Activated B cell treated with CpG ODN at 0.5 μM for 24 hours (primary cell): ENCODE measurements at regions not wholly inside any gene's neighbourhood (a gene's known extent, or its start where the extent isn't known, plus 50 kb on each side); places are given as distances from the start of the nearest gene placed in this dataset.

Source experiments
- ATAC-seq: fragments of 200-7000 bp; cut with Tn5 transposase; one replicate; pipeline ENCODE4 v1.10.0; 2021; ENCODE audit warnings: low read depth, mild to moderate bottlenecking, moderate library complexity
- CTCF ChIA-PET: fragments of 350-600 bp; sonication (Branson Sonifier 250); formaldehyde crosslinking; loops from one replicate; lab custom pipeline; 2021; ENCODE audit warnings: antibody characterized with exemption; lab: Charles Lee
- POLR2A ChIA-PET: fragments of 350-600 bp; sonication (Branson Sonifier 250); formaldehyde crosslinking; loops from one replicate; lab custom pipeline; 2021; ENCODE audit warnings: antibody characterized with exemption; lab: Charles Lee
- DNase-seq: peaks from one replicate; pipeline ENCODE4 v3.0.0; 2022
- H3K27ac Mint-ChIP-seq: one replicate; pipeline ENCODE4 v1.8.0; 2020; ENCODE audit warnings: mixed read lengths
- H3K27me3 Mint-ChIP-seq: one replicate; pipeline ENCODE4 v1.8.0; 2021; ENCODE audit warnings: mixed read lengths
- H3K36me3 Mint-ChIP-seq: one replicate; pipeline ENCODE4 v1.8.0; 2021; ENCODE audit warnings: low read depth, mixed read lengths
- H3K4me1 Mint-ChIP-seq: one replicate; pipeline ENCODE4 v1.8.0; 2021; ENCODE audit warnings: mixed read lengths
- H3K4me3 Mint-ChIP-seq: one replicate; pipeline ENCODE4 v1.8.0; 2020; ENCODE audit warnings: mild to moderate bottlenecking, mixed read lengths
- H3K9me3 Mint-ChIP-seq: one replicate; pipeline ENCODE4 v1.8.0; 2020; ENCODE audit warnings: mixed read lengths
- intact Hi-C: fragments of 100-400 bp; cut with micrococcal nuclease; formaldehyde crosslinking; loops from one replicate; pipeline ENCODE4 v1.15.1; 2024
- TF ChIP-seq, protein P1 (sequence below): fragments of 200-600 bp; IDR thresholded peaks from one replicate; pipeline ENCODE4 v1.8.0; 2022; ENCODE audit warnings: antibody characterized with exemption, mild to moderate bottlenecking

DNA sequence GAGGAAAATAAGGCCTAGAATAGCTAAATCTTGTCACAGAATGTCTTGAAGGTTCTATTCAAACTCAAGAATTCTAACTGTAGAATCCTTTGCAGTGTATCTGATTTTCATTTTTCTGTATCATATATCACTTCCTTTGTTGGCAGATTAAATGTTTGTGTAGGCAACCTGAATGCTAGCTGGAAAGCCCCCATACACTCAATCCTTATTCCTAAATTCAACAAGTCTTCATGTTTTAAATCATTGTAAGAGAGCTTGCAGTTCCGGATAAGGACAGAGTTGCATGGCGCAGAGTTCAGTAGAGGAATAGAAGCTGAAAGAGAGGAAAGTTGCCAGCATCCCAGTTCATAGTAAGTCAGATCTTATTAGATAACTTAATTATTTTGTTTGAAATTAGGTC, 242.0 kb upstream of the SEMA6D start:
- TF ChIP-seq, protein P1, sequence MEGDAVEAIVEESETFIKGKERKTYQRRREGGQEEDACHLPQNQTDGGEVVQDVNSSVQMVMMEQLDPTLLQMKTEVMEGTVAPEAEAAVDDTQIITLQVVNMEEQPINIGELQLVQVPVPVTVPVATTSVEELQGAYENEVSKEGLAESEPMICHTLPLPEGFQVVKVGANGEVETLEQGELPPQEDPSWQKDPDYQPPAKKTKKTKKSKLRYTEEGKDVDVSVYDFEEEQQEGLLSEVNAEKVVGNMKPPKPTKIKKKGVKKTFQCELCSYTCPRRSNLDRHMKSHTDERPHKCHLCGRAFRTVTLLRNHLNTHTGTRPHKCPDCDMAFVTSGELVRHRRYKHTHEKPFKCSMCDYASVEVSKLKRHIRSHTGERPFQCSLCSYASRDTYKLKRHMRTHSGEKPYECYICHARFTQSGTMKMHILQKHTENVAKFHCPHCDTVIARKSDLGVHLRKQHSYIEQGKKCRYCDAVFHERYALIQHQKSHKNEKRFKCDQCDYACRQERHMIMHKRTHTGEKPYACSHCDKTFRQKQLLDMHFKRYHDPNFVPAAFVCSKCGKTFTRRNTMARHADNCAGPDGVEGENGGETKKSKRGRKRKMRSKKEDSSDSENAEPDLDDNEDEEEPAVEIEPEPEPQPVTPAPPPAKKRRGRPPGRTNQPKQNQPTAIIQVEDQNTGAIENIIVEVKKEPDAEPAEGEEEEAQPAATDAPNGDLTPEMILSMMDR, result no peak
- DNase-seq, result no peak
- no peak for ATAC-seq
- Mint-ChIP-seq H3K36me3 (no peaks in the 10 kb centered on the region), H3K9me3 (peaks cover 4% of the 10 kb centered on the region), H3K4me3 (no peak overlapping the region), H3K27me3 (no peaks in the 10 kb centered on the region), H3K4me1 (no peaks in the 10 kb centered on the region), H3K27ac (no peak overlapping the region)
- ChIA-PET POLR2A (no interaction called here), CTCF (no interaction called here)
- intact Hi-C loops, result no loop called here

DNA sequence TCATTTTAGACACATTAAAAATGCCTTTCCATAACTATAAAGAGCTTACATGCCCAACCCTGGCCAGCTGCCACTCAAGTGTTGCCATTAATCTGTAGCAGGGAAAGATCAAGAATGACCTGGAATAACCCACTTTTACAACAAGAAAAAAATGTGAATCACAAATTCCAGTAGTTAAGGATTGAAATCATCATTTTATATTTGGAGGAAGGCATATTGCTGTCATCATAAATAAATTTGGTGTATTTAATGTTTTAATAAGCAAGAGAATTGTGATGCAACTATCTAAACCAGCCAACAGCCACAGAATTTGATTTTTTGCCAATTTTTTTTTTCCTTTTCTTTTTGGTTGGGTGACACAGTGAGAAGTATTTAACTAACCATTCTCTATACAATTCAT, 240.0 kb upstream of the SEMA6D start:
- Mint-ChIP-seq H3K4me1 (no peaks in the 10 kb centered on the region), H3K4me3 (no peak overlapping the region), H3K27me3 (no peaks in the 10 kb centered on the region), H3K9me3 (peaks cover 4% of the 10 kb centered on the region), H3K36me3 (no peaks in the 10 kb centered on the region), H3K27ac (no peak overlapping the region)
- CTCF ChIA-PET, result no interaction called here
- TF ChIP-seq, protein P1, result no peak
- no peak for DNase-seq
- ATAC-seq, result no peak
- intact Hi-C loops, result no loop called here
- POLR2A ChIA-PET, result no interaction called here

DNA sequence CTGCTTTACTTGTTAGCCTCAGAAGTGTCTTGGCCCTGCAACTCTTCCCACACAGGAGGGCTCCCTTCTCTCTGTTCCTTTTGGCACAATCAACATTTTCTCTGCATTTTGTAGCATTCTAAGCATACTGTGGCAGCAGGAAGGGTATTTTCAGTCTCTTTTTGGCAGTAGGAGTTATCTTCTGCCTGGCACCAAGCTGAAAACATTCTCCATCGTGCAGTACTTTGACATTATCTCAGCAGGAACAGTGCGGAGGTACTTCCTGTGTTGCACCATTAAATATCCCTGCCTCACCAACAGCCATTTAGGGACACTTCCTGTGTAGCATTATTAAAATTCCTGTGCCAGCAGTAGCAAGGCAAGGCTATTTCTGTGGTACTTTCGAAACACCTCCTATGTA, 233.2 kb upstream of the SEMA6D start:
- POLR2A ChIA-PET, result no interaction called here
- H3K4me1 Mint-ChIP-seq, result no peaks in the 10 kb centered on the region
- H3K27me3 Mint-ChIP-seq, result no peaks in the 10 kb centered on the region
- ATAC-seq (no peak), DNase-seq (no peak)
- no peaks in the 10 kb centered on the region for H3K36me3 Mint-ChIP-seq
- H3K27ac Mint-ChIP-seq, result no peak overlapping the region
- CTCF ChIA-PET, result no interaction called here
- TF ChIP-seq, protein P1, result no peak
- H3K9me3 Mint-ChIP-seq, result no peaks in the 10 kb centered on the region
- no peak overlapping the region for H3K4me3 Mint-ChIP-seq
- intact Hi-C loops, result no loop called here

DNA sequence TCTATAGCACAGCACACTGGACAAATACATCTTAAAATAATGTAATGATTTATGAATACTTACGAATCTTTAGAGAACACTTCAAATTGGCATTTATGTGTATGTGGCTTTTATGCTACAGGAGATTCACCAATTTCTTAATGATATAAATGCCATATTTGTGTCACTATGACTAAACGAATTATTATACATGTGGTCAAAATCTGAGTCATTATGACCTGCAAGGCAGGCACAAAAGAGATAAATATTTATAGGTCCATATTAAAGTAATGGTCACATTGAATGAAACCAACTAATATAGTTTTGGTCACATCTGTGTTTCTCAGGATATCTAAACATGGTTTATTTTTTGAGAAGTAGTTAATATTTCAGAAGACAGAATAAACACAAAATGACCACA, 232.3 kb upstream of the SEMA6D start:
- TF ChIP-seq, protein P1, result no peak
- no peak overlapping the region for H3K27ac Mint-ChIP-seq
- H3K36me3 Mint-ChIP-seq, result no peaks in the 10 kb centered on the region
- POLR2A ChIA-PET, result no interaction called here
- H3K27me3 Mint-ChIP-seq, result no peaks in the 10 kb centered on the region
- intact Hi-C loops, result no loop called here
- no peaks in the 10 kb centered on the region for H3K9me3 Mint-ChIP-seq
- DNase-seq (no peak), ATAC-seq (no peak)
- H3K4me1 Mint-ChIP-seq, result no peaks in the 10 kb centered on the region
- CTCF ChIA-PET, result no interaction called here
- no peak overlapping the region for H3K4me3 Mint-ChIP-seq

- no peaks in the 10 kb centered on the region for H3K36me3 Mint-ChIP-seq
- intact Hi-C loops, result no loop called here
- TF ChIP-seq, protein P1, result no peak
- CTCF ChIA-PET, result no interaction called here
- no peak for DNase-seq
- no peaks in the 10 kb centered on the region for H3K9me3 Mint-ChIP-seq
- H3K27ac Mint-ChIP-seq, result no peak overlapping the region
- no peaks in the 10 kb centered on the region for H3K27me3 Mint-ChIP-seq
- POLR2A ChIA-PET, result no interaction called here
- H3K4me3 Mint-ChIP-seq, result no peak overlapping the region
- H3K4me1 Mint-ChIP-seq, result no peaks in the 10 kb centered on the region
- ATAC-seq, result no peak
These were observed 231.9 kb upstream of the SEMA6D start for GRCh38 chr15:47485419-47485818.
